DND-41 (cell line): ENCODE measurements at regions not wholly inside any gene's neighbourhood (a gene's known extent, or its start where the extent isn't known, plus 50 kb on each side); places are given as distances from the start of the nearest gene placed in this dataset.

Experiments used
- CTCF ChIP-seq: IDR thresholded peaks from 2 replicates; pipeline ENCODE4 v1.5.1; 2012; ENCODE audit warnings: borderline replicate concordance, low read length, moderate library complexity, mild to moderate bottlenecking; ENCODE audit not compliant: poor library complexity, severe bottlenecking; ENCODE audit errors: extremely low read depth
- EZH2 ChIP-seq: IDR thresholded peaks from 3 replicates; pipeline ENCODE4 v1.6.1; 2012; ENCODE audit warnings: borderline replicate concordance, low read depth, mild to moderate bottlenecking, moderate library complexity, low read length, inconsistent platforms; ENCODE audit not compliant: severe bottlenecking

GRCh38 chr6:126631363-126631762 is 291.4 kb downstream of the CENPW start:
- TF ChIP-seq CTCF (no peak), EZH2 (no peak)
